ENCODE measurements at regions not wholly inside any gene's neighbourhood (a gene's known extent, or its start where the extent isn't known, plus 50 kb on each side); places are given as distances from the start of the nearest gene placed in this dataset.

GRCh38 chr12:103077108-103077773, 119.8 kb downstream of the ASCL1 start:
- no peak overlapping the region for H3K4me3 ChIP-seq
- no peak for DNase-seq
- no peaks in the 10 kb centered on the region for H3K36me3 ChIP-seq
- TF ChIP-seq CTCF (IDR thresholded peaks at IDR 0.05) (no peak), POLR2A (IDR thresholded peaks at IDR 0.05) (no peak)
- H3K9me3 ChIP-seq, result no peaks in the 10 kb centered on the region
- H3K27me3 ChIP-seq, result no peaks in the 10 kb centered on the region
- H3K27ac ChIP-seq, result no peak overlapping the region
- no peaks in the 10 kb centered on the region for H3K4me1 ChIP-seq

GRCh38 chr12:103085541-103085940, 128.1 kb downstream of the ASCL1 start:
- Histone ChIP-seq H3K27ac (no peak overlapping the region), H3K36me3 (no peaks in the 10 kb centered on the region), H3K27me3 (no peaks in the 10 kb centered on the region), H3K4me3 (no peak overlapping the region), H3K9me3 (no peaks in the 10 kb centered on the region), H3K4me1 (no peaks in the 10 kb centered on the region)
- no peak for DNase-seq
- TF ChIP-seq POLR2A (IDR thresholded peaks at IDR 0.05) (no peak), CTCF (IDR thresholded peaks at IDR 0.05) (no peak)

- no peak for DNase-seq
- Histone ChIP-seq H3K27ac (no peak overlapping the region), H3K4me1 (no peaks in the 10 kb centered on the region), H3K27me3 (no peaks in the 10 kb centered on the region), H3K36me3 (no peaks in the 10 kb centered on the region), H3K9me3 (no peaks in the 10 kb centered on the region), H3K4me3 (no peak overlapping the region)
- TF ChIP-seq CTCF (IDR thresholded peaks at IDR 0.05) (no peak), POLR2A (IDR thresholded peaks at IDR 0.05) (no peak)
These were observed 129.0 kb downstream of the ASCL1 start for GRCh38 chr12:103086471-103086870.

- TF ChIP-seq CTCF (IDR thresholded peaks at IDR 0.05) (no peak), POLR2A (IDR thresholded peaks at IDR 0.05) (no peak)
- H3K27ac ChIP-seq, result peak overlapping the region in 3 of 4 donors; percentile 57 to 75 (median 73)
- no peaks in the 10 kb centered on the region for H3K27me3 ChIP-seq
- no peaks in the 10 kb centered on the region for H3K36me3 ChIP-seq
- H3K9me3 ChIP-seq, result no peaks in the 10 kb centered on the region
- H3K4me1 ChIP-seq, result no peaks in the 10 kb centered on the region
- no peak overlapping the region for H3K4me3 ChIP-seq
- peak in 2 of 3 donors; percentile 50 to 80 for DNase-seq
These were observed 136.1 kb downstream of the ASCL1 start for GRCh38 chr12:103093499-103094106.

- Histone ChIP-seq H3K9me3 (no peaks in the 10 kb centered on the region), H3K27ac (no peak overlapping the region), H3K4me3 (no peak overlapping the region), H3K36me3 (no peaks in the 10 kb centered on the region), H3K27me3 (no peaks in the 10 kb centered on the region), H3K4me1 (no peaks in the 10 kb centered on the region)
- TF ChIP-seq CTCF (IDR thresholded peaks at IDR 0.05) (no peak), POLR2A (IDR thresholded peaks at IDR 0.05) (no peak)
- no peak for DNase-seq
These were observed 140.0 kb downstream of the ASCL1 start for GRCh38 chr12:103097496-103097895.

All from Peyer's patch (tissue), 4 donors.